A673 (cell line): ENCODE measurements at regions not wholly inside any gene's neighbourhood (a gene's known extent, or its start where the extent isn't known, plus 50 kb on each side); places are given as distances from the start of the nearest gene placed in this dataset.

ENCODE experiments used
- CTCF ChIP-seq: fragments of 300-800, 200-600 bp; sonication (generic); conservative IDR thresholded peaks from 2 replicates; pipeline ENCODE4 v1.5.1; 2017; ENCODE audit warnings: low read depth, mild to moderate bottlenecking, antibody characterized with exemption, low read length, moderate library complexity, mixed read lengths
- EZH2 ChIP-seq: fragments of 200-600 bp; sonication (generic); IDR thresholded peaks from 2 replicates; pipeline ENCODE4 v1.6.1; 2017; ENCODE audit warnings: borderline replicate concordance, low read depth, mild to moderate bottlenecking, mixed read lengths, antibody characterized with exemption, low read length; ENCODE audit not compliant: poor library complexity, severe bottlenecking

- TF ChIP-seq CTCF (no peak), EZH2 (no peak)
Observed at GRCh38 chr7:52289247-52289646, 746.2 kb upstream of the POM121L12 start.
